ENCODE measurements at regions not wholly inside any gene's neighbourhood (a gene's known extent, or its start where the extent isn't known, plus 50 kb on each side); places are given as distances from the start of the nearest gene placed in this dataset.

DNA sequence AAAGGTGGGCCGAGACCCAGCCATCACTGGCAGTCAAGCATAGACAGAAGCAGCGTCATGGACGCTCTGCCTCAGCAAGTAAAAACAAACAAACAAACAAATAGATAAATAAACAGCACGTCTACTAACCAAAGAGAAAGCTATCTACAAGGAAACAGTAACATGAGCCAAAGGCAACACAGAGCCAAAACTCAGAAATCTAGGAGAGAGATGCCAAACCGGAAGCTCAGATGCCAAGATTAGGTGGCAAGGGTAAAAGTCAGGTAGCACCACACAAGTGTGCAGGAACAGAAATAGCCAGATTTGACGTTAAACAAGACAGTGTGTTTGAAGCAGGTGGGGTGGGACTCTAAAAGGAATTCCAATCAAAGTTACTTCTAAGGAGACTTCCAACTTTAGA is 448.3 kb upstream of the NFIA start:
- TF ChIP-seq POLR2A (IDR thresholded peaks at IDR 0.05) (no peak), POLR2AphosphoS5 (IDR thresholded peaks at IDR 0.05) (no peak), EP300 (IDR thresholded peaks at IDR 0.05) (no peak)
- TF ChIP-seq, protein P1, sequence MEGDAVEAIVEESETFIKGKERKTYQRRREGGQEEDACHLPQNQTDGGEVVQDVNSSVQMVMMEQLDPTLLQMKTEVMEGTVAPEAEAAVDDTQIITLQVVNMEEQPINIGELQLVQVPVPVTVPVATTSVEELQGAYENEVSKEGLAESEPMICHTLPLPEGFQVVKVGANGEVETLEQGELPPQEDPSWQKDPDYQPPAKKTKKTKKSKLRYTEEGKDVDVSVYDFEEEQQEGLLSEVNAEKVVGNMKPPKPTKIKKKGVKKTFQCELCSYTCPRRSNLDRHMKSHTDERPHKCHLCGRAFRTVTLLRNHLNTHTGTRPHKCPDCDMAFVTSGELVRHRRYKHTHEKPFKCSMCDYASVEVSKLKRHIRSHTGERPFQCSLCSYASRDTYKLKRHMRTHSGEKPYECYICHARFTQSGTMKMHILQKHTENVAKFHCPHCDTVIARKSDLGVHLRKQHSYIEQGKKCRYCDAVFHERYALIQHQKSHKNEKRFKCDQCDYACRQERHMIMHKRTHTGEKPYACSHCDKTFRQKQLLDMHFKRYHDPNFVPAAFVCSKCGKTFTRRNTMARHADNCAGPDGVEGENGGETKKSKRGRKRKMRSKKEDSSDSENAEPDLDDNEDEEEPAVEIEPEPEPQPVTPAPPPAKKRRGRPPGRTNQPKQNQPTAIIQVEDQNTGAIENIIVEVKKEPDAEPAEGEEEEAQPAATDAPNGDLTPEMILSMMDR (IDR thresholded peaks at IDR 0.05): no peak
